HEK293 (cell line): ENCODE measurements at regions not wholly inside any gene's neighbourhood (a gene's known extent, or its start where the extent isn't known, plus 50 kb on each side); places are given as distances from the start of the nearest gene placed in this dataset.

Source experiments
- CTCF ChIA-PET: fragments of 350-600 bp; formaldehyde crosslinking; extraction: SDS; loops from one replicate; lab custom pipeline; 2021; ENCODE audit warnings: antibody characterized with exemption; lab: Yijun Ruan, JAX
- POLR2A ChIA-PET: fragments of 300-600 bp; formaldehyde crosslinking; extraction: SDS; loops from one replicate; lab custom pipeline; 2020; ENCODE audit warnings: antibody characterized with exemption, inconsistent platforms; lab: Yijun Ruan, JAX
- H3K27ac ChIP-seq: fragments of 200-500 bp; sonication (Bioruptor generic); 2 replicates; pipeline ENCODE4 v1.5.1; 2014; ENCODE audit warnings: low read depth, low read length, control low read depth, inconsistent platforms; ENCODE audit errors: extremely low read depth
- H3K36me3 ChIP-seq, 2 experiments: fragments of 200-500 bp in 1 of 2; sonication (Bioruptor generic) in 1 of 2; 1 replicate in 1 of 2; 2 replicates in 1 of 2; pipeline ENCODE4 v1.5.1; 2014 to 2017; ENCODE audit warnings: inconsistent platforms in 2 of 2, low read length in 2 of 2; ENCODE audit not compliant: control insufficient read depth in 2 of 2, insufficient read depth in 1 of 2
- H3K4me1 ChIP-seq: fragments of 200-500 bp; sonication (Bioruptor generic); 2 replicates; pipeline ENCODE4 v1.5.1; 2014; ENCODE audit warnings: mild to moderate bottlenecking, low read length, inconsistent platforms; ENCODE audit not compliant: control insufficient read depth, insufficient read depth
- H3K4me3 ChIP-seq: 2 replicates; pipeline ENCODE4 v1.5.1; 2011; ENCODE audit warnings: low read depth, mild to moderate bottlenecking, control low read depth, low read length, moderate library complexity
- H3K9me3 ChIP-seq: fragments of 200-500 bp; sonication (Bioruptor generic); 2 replicates; pipeline ENCODE4 v1.5.1; 2014; ENCODE audit warnings: low read depth, low read length, inconsistent platforms; ENCODE audit not compliant: control insufficient read depth, insufficient read depth
- BCL6B ChIP-seq: fragments of 450-650 bp; formaldehyde crosslinking; IDR thresholded peaks from 2 replicates; pipeline ENCODE4 v1.5.1; 2017; ENCODE audit warnings: missing biosample characterization, missing genetic modification characterization
- KLF16 ChIP-seq: fragments of 450-650 bp; formaldehyde crosslinking; IDR thresholded peaks from 2 replicates; pipeline ENCODE4 v1.5.1; 2017; ENCODE audit warnings: missing biosample characterization, missing genetic modification characterization
- KLF8 ChIP-seq: fragments of 450-650 bp; formaldehyde crosslinking; IDR thresholded peaks from 2 replicates; pipeline ENCODE4 v1.5.1; 2016; ENCODE audit warnings: missing biosample characterization, missing genetic modification characterization
- PRDM2 ChIP-seq: fragments of 450-650 bp; formaldehyde crosslinking; IDR thresholded peaks from 2 replicates; pipeline ENCODE4 v1.5.1; 2016; ENCODE audit warnings: missing biosample characterization, missing genetic modification characterization, borderline replicate concordance
- SCRT2 ChIP-seq: fragments of 450-650 bp; formaldehyde crosslinking; IDR thresholded peaks from 2 replicates; pipeline ENCODE4 v1.5.1; 2016; ENCODE audit warnings: missing biosample characterization, missing genetic modification characterization
- TRIM28 ChIP-seq: IDR thresholded peaks from 2 replicates; pipeline ENCODE4 v1.6.1; 2011; ENCODE audit warnings: low read length, control low read depth, borderline replicate concordance
- ZBTB8A ChIP-seq: fragments of 450-650 bp; formaldehyde crosslinking; IDR thresholded peaks from 2 replicates; pipeline ENCODE4 v1.5.1; 2016; ENCODE audit warnings: missing biosample characterization, missing genetic modification characterization
- ZFHX2 ChIP-seq: fragments of 450-650 bp; formaldehyde crosslinking; conservative IDR thresholded peaks from 2 replicates; pipeline ENCODE4 v1.5.1; 2016; ENCODE audit warnings: missing biosample characterization, missing genetic modification characterization
- ZNF112 ChIP-seq: fragments of 450-650 bp; formaldehyde crosslinking; IDR thresholded peaks from 2 replicates; pipeline ENCODE4 v1.5.0; 2017; ENCODE audit warnings: missing biosample characterization, missing genetic modification characterization
- ZNF132 ChIP-seq: fragments of 450-650 bp; formaldehyde crosslinking; IDR thresholded peaks from 2 replicates; pipeline ENCODE4 v1.5.1; 2017; ENCODE audit warnings: missing biosample characterization, missing genetic modification characterization, borderline replicate concordance
- ZNF266 ChIP-seq: fragments of 450-650 bp; formaldehyde crosslinking; IDR thresholded peaks from 2 replicates; pipeline ENCODE4 v1.5.1; 2016; ENCODE audit warnings: missing biosample characterization, missing genetic modification characterization, low read depth
- ZNF362 ChIP-seq: fragments of 450-650 bp; formaldehyde crosslinking; IDR thresholded peaks from 2 replicates; pipeline ENCODE4 v1.5.1; 2016; ENCODE audit warnings: missing biosample characterization, missing genetic modification characterization
- ZNF558 ChIP-seq: fragments of 450-650 bp; formaldehyde crosslinking; IDR thresholded peaks from 2 replicates; pipeline ENCODE4 v1.5.1; 2016; ENCODE audit warnings: missing biosample characterization, missing genetic modification characterization
- ZNF692 ChIP-seq: fragments of 450-650 bp; formaldehyde crosslinking; IDR thresholded peaks from 2 replicates; pipeline ENCODE4 v1.5.1; 2016; ENCODE audit warnings: missing biosample characterization, missing genetic modification characterization
- ZNF704 ChIP-seq: fragments of 450-650 bp; formaldehyde crosslinking; IDR thresholded peaks from 2 replicates; pipeline ENCODE4 v1.5.1; 2016; ENCODE audit warnings: missing biosample characterization, missing genetic modification characterization
- ZNF768 ChIP-seq: fragments of 450-650 bp; formaldehyde crosslinking; IDR thresholded peaks from 2 replicates; pipeline ENCODE4 v1.5.1; 2018; ENCODE audit warnings: missing biosample characterization, mild to moderate bottlenecking, missing genetic modification characterization
- ZNF830 ChIP-seq: fragments of 450-650 bp; IDR thresholded peaks from 2 replicates; pipeline ENCODE4 v1.5.0; 2018; ENCODE audit warnings: missing biosample characterization, missing genetic modification characterization, low read depth, mild to moderate bottlenecking, moderate library complexity

GRCh38 chr1:217003355-217003754, 280.1 kb upstream of the ESRRG start:
- TF ChIP-seq ZNF266 (tag by site-specific recombination) (no peak), ZNF112 (no peak)
- POLR2A ChIA-PET = no interaction called here
- no peak overlapping the region for H3K27ac ChIP-seq

GRCh38 chr1:216997831-216998230, 274.6 kb upstream of the ESRRG start:
- H3K36me3 ChIP-seq = no peaks in the 10 kb centered on the region
- no peak for TF ChIP-seq KLF8
- TF ChIP-seq TRIM28 = no peak
- no peak for TF ChIP-seq PRDM2 (tag by site-specific recombination)
- TF ChIP-seq ZNF692 (tag by site-specific recombination) = no peak
- no peak for TF ChIP-seq SCRT2 (tag by site-specific recombination)
- no peak for TF ChIP-seq ZNF558 (tag by site-specific recombination)
- TF ChIP-seq ZNF830 (tag by site-specific recombination) = no peak
- TF ChIP-seq ZNF132 (tag by site-specific recombination) = no peak
- TF ChIP-seq BCL6B = no peak
- TF ChIP-seq ZNF704 (tag by site-specific recombination) = no peak
- TF ChIP-seq ZNF768 = no peak
- no peak for TF ChIP-seq ZBTB8A (tag by site-specific recombination)
- TF ChIP-seq KLF16 (tag by site-specific recombination) = no peak
- no peak for TF ChIP-seq ZFHX2 (tag by site-specific recombination)
- no peak for TF ChIP-seq ZNF362
- H3K27ac ChIP-seq = no peak overlapping the region
- no peak overlapping the region for H3K4me3 ChIP-seq
- no peaks in the 10 kb centered on the region for H3K9me3 ChIP-seq
- CTCF ChIA-PET = no interaction called here
- POLR2A ChIA-PET = no interaction called here
- H3K4me1 ChIP-seq = no peaks in the 10 kb centered on the region

More at GRCh38 chr1:217003355-217003754, 280.1 kb upstream of the ESRRG start:
- Histone ChIP-seq H3K36me3 (no peaks in the 10 kb centered on the region), H3K4me3 (no peak overlapping the region), H3K9me3 (no peaks in the 10 kb centered on the region), H3K4me1 (no peaks in the 10 kb centered on the region)
- CTCF ChIA-PET = no interaction called here
